Prostate gland (tissue), 2 donors: ENCODE measurements at regions not wholly inside any gene's neighbourhood (a gene's known extent, or its start where the extent isn't known, plus 50 kb on each side); places are given as distances from the start of the nearest gene placed in this dataset.

Experiments
- DNase-seq: peaks from one replicate; pipeline ENCODE4 v3.0.0-alpha.2; 2019; ENCODE audit warnings: low spot score
- H3K27ac ChIP-seq, 2 donors: fragments of 200-600 bp; sonication (generic); 2 replicates each; pipeline ENCODE4 v1.5.1; 2017 to 2019
- H3K27me3 ChIP-seq: fragments of 200-600 bp; sonication (generic); replicated peaks from 2 replicates; pipeline ENCODE4 v1.5.1; 2019; ENCODE audit not compliant: insufficient read depth
- H3K36me3 ChIP-seq, 2 donors: fragments of 200-600 bp; sonication (generic); 1 replicate in 1 of 2; 2 replicates in 1 of 2; pipeline versions ENCODE4 v1.5.1 to v1.8.1; 2017 to 2019
- H3K4me1 ChIP-seq: fragments of 200-600 bp; sonication (generic); replicated peaks from 2 replicates; pipeline ENCODE4 v1.5.1; 2019
- H3K4me3 ChIP-seq, 2 donors: fragments of 200-600 bp; sonication (generic); 2 replicates each; pipeline ENCODE4 v1.5.1; 2017 to 2019
- H3K9me3 ChIP-seq: fragments of 200-600 bp; sonication (generic); 2 replicates; pipeline ENCODE4 v1.5.1; 2017
- POLR2A ChIP-seq: fragments of 450-650 bp; IDR thresholded peaks from one replicate; pipeline ENCODE4 v1.6.1; 2016; ENCODE audit warnings: antibody characterized with exemption, mild to moderate bottlenecking
- POLR2AphosphoS5 ChIP-seq: sonication (generic); formaldehyde crosslinking; IDR thresholded peaks from one replicate; pipeline ENCODE4 v1.6.1; 2017; ENCODE audit warnings: antibody characterized with exemption
- whole genome bisulfite sequencing: methylation state at CpG from one replicate; pipeline ENCODE4 v1.1.5; 2018; 5-methylcytosine and 5-hydroxymethylcytosine counted together
- intact Hi-C: fragments of 100-400 bp; cut with DNase I; formaldehyde crosslinking; loops from one replicate; pipeline ENCODE4 v1.14.2; 2022
- TF ChIP-seq, protein P1 (sequence below), 4 experiments: fragments of 200-600 bp in 2 of 4; fragments of 450-650 bp in 2 of 4; sonication (generic) in 2 of 4; IDR thresholded peaks; 1 replicate in 3 of 4; 2 replicates in 1 of 4; pipeline ENCODE4 v1.5.1; 2016 to 2019; ENCODE audit warnings: antibody characterized with exemption in 4 of 4, mild to moderate bottlenecking in 2 of 4, moderate library complexity in 2 of 4

DNA sequence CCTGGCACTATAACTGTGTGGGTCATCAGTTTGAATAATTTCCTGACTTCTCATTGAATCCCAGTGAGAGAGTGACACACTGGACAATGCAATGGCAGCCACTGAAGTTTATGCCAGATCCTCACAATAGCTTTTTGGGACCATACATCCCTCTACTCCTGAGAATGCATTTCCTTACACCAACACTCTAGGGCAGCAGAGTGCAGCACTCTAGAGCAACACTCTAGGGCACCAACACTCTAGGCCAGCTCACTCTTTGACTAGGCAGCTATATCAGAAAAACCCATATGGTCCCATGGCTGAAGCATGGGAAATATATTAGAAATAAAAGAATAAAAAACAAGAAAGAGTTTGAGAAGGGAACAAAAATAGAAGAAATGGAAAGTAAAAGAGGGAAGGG is 309.2 kb downstream of the MAP2K6 start:
- Histone ChIP-seq H3K27ac (no peak overlapping the region), H3K9me3 (no peaks in the 10 kb centered on the region), H3K27me3 (no peaks in the 10 kb centered on the region), H3K4me1 (no peaks in the 10 kb centered on the region), H3K36me3 (no peaks in the 10 kb centered on the region), H3K4me3 (no peak overlapping the region)
- DNase-seq = no peak
- intact Hi-C loops = no loop called here
- no peak for TF ChIP-seq POLR2AphosphoS5
- no peak for TF ChIP-seq POLR2A
- TF ChIP-seq, protein P1, sequence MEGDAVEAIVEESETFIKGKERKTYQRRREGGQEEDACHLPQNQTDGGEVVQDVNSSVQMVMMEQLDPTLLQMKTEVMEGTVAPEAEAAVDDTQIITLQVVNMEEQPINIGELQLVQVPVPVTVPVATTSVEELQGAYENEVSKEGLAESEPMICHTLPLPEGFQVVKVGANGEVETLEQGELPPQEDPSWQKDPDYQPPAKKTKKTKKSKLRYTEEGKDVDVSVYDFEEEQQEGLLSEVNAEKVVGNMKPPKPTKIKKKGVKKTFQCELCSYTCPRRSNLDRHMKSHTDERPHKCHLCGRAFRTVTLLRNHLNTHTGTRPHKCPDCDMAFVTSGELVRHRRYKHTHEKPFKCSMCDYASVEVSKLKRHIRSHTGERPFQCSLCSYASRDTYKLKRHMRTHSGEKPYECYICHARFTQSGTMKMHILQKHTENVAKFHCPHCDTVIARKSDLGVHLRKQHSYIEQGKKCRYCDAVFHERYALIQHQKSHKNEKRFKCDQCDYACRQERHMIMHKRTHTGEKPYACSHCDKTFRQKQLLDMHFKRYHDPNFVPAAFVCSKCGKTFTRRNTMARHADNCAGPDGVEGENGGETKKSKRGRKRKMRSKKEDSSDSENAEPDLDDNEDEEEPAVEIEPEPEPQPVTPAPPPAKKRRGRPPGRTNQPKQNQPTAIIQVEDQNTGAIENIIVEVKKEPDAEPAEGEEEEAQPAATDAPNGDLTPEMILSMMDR (IDR thresholded peaks at IDR 0.05) = no peak

DNA sequence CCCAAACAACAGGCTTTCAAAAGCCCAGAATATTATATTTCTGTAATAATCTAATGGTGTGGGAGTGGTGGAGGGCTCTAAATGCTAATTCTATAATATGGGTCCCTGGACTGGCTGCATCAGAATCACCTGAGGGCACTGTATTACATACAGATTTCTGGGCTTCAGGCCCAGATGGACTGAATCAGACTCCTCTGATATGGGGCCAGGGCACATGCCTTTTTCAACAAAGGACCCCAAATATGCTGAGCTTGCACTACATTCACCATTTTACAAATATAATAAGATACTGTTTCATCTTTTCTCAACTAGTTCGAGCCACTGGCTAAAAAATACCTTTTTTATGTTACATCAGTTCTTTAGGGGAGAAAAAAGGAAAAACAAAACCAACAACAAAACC is 309.7 kb downstream of the MAP2K6 start:
- Histone ChIP-seq H3K27me3 (no peaks in the 10 kb centered on the region), H3K4me3 (no peak overlapping the region), H3K36me3 (no peaks in the 10 kb centered on the region), H3K4me1 (no peaks in the 10 kb centered on the region), H3K9me3 (no peaks in the 10 kb centered on the region), H3K27ac (no peak overlapping the region)
- DNase-seq = no peak
- TF ChIP-seq, protein P1 (IDR thresholded peaks at IDR 0.05) = no peak
- TF ChIP-seq POLR2AphosphoS5 (no peak), POLR2A (no peak)
- 91% methylated on average over 1 of the region's 1 CpG for WGBS
- intact Hi-C loops = no loop called here

DNA sequence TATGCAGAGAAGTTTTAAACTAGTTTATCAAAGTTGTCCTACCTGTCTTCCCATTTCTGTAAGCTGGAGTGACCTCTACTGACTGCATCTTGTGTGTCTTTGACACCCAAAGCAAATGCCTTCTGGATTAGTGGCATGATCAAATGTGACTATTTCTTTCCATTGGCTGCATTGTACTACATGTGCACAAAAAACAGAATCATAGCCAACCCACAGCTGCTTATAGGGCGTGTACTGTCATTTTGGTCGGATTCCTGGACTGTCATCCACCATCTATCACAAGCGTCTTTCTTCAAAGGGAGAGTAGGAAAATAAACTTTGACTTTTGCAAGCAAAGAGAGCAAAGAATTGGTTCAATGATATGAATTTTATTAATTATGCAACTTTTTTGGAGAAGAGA is 310.6 kb downstream of the MAP2K6 start:
- no peaks in the 10 kb centered on the region for H3K36me3 ChIP-seq
- no peak overlapping the region for H3K4me3 ChIP-seq
- no peak overlapping the region for H3K27ac ChIP-seq
- no peaks in the 10 kb centered on the region for H3K4me1 ChIP-seq
- H3K9me3 ChIP-seq = no peaks in the 10 kb centered on the region
- H3K27me3 ChIP-seq = no peaks in the 10 kb centered on the region
- intact Hi-C loops = no loop called here
- 89% methylated on average over 3 of the region's 3 CpGs for WGBS
- no peak for TF ChIP-seq POLR2AphosphoS5
- no peak for TF ChIP-seq POLR2A
- TF ChIP-seq, protein P1 (IDR thresholded peaks at IDR 0.05) = no peak
- DNase-seq = no peak

DNA sequence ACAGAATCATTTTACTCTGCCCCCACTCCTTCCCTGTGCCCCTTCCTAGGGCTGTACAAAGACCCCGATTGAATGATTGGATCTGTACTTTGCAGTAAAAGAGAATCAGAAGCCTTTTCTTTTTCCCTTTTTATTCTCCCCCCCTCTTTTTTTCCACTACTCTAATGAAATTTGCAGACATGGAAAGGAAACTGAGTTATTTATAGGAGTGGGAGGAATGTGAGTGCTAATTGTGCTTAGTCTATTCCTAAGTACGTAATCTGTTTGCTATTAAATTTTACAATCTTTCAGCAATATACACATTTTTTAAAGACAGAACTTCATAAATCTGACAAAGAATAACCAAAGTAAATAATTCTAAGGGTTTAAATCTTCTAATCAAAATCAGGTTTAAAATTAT is 314.3 kb downstream of the MAP2K6 start:
- 58% methylated on average over 2 of the region's 2 CpGs for WGBS
- no peak for DNase-seq
- Histone ChIP-seq H3K27me3 (no peaks in the 10 kb centered on the region), H3K4me3 (no peak overlapping the region), H3K4me1 (no peaks in the 10 kb centered on the region), H3K36me3 (no peaks in the 10 kb centered on the region), H3K27ac (no peak overlapping the region), H3K9me3 (no peaks in the 10 kb centered on the region)
- intact Hi-C loops = no loop called here
- TF ChIP-seq, protein P1 (IDR thresholded peaks at IDR 0.05) = no peak
- no peak for TF ChIP-seq POLR2A
- TF ChIP-seq POLR2AphosphoS5 = no peak

DNA sequence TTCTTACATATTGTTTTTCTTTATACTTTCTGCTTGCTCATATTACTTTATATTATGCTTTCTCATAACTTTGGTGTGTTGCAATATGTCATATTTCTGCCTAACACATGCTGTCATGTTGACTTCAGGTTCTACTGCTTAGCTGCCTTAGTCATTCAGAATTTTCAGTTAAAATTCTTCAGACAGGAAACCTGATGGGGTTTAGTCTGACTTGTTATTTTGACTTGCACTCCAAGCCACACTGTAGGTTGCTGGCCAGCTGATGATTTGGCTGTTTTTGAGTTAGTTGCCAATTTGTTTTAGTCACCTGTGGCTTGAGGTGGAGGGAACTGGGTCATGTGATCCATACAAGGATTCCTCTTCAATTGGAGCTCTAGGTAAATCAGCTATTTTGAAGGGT is 315.4 kb downstream of the MAP2K6 start:
- H3K4me3 ChIP-seq = no peak overlapping the region
- intact Hi-C loops = no loop called here
- TF ChIP-seq, protein P1 (IDR thresholded peaks at IDR 0.05) = no peak
- no peak for TF ChIP-seq POLR2A
- no peak for TF ChIP-seq POLR2AphosphoS5
- H3K4me1 ChIP-seq = no peaks in the 10 kb centered on the region
- H3K9me3 ChIP-seq = no peaks in the 10 kb centered on the region
- H3K27me3 ChIP-seq = no peaks in the 10 kb centered on the region
- no peaks in the 10 kb centered on the region for H3K36me3 ChIP-seq
- no peak overlapping the region for H3K27ac ChIP-seq
- no peak for DNase-seq
